GM12865 (cell line): ENCODE measurements at regions not wholly inside any gene's neighbourhood (a gene's known extent, or its start where the extent isn't known, plus 50 kb on each side); places are given as distances from the start of the nearest gene placed in this dataset.
A peak's percentile ranks its signal among the peaks of the same experiment; 100 is the strongest.

Source experiments
- DNase-seq: peaks from one replicate; pipeline ENCODE4 v3.0.0; 2010; ENCODE audit warnings: low read depth
- H3K4me3 ChIP-seq: 2 replicates; pipeline ENCODE4 v1.5.1; 2011; ENCODE audit warnings: mild to moderate bottlenecking, low read depth, low read length, control low read depth
- CTCF ChIP-seq: IDR thresholded peaks from 2 replicates; pipeline ENCODE4 v1.5.1; 2011; ENCODE audit warnings: low read length, control low read depth, low read depth, inconsistent platforms; ENCODE audit not compliant: insufficient read depth; ENCODE audit errors: missing control alignments

- DNase-seq = peak; percentile 3
- no peak overlapping the region for H3K4me3 ChIP-seq
- peak; percentile 14 for TF ChIP-seq CTCF
These were observed 294.4 kb upstream of the CHAC2 start for GRCh38 chr2:53473236-53473635.

GRCh38 chr2:53467467-53468180 lies 300.0 kb upstream of the CHAC2 start:
- no peak for TF ChIP-seq CTCF
- DNase-seq = no peak
- no peak overlapping the region for H3K4me3 ChIP-seq

GRCh38 chr2:53463806-53464726 lies 303.5 kb upstream of the CHAC2 start:
- no peak overlapping the region for H3K4me3 ChIP-seq
- no peak for DNase-seq
- no peak for TF ChIP-seq CTCF

- no peak for DNase-seq
- no peak for TF ChIP-seq CTCF
- H3K4me3 ChIP-seq = no peak overlapping the region
These were observed 306.7 kb upstream of the CHAC2 start for GRCh38 chr2:53460937-53461336.

- no peak for DNase-seq
- no peak for TF ChIP-seq CTCF
- no peak overlapping the region for H3K4me3 ChIP-seq
These were observed 307.3 kb upstream of the CHAC2 start for GRCh38 chr2:53460347-53460746.

GRCh38 chr2:53455094-53455493 lies 312.5 kb upstream of the CHAC2 start:
- TF ChIP-seq CTCF = no peak
- no peak for DNase-seq
- no peak overlapping the region for H3K4me3 ChIP-seq
